ENCODE measurements at regions not wholly inside any gene's neighbourhood (a gene's known extent, or its start where the extent isn't known, plus 50 kb on each side); places are given as distances from the start of the nearest gene placed in this dataset.
"Not testable (repeated sequence)": the region's sequence is repeated elsewhere in the genome, so short reads cannot be mapped to it uniquely, and the experiment has no call there.

DNA sequence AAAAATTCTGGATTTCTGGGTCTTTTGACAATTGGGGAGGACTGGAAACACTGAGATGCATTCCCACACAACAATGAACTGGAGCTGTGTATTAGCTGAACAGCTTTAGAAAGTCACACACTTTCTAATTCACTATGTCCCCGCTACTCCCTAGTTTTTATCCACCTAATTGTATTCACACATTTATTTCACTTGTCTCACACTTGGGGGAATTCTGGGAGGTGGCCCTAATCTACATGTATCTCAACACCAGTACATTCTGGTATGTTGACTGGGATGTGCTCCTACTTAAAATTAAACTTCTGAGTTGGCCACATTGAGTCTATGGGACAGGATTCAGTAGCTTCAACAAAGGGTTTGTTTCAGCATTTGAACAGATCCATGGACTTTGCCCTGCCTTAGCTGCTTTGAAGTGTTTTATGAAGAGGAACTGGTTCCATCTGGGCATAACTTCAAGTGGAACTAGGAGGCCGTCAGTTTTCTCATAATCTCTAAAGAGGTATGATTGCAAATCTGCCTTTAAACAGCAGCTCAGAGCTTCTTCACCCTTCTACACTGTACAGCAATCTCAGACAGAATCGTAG lies 106.5 kb upstream of the CMC1 start:
- Histone ChIP-seq H3K4me3 (no peak overlapping the region), H3K27me3 (no peaks in the 10 kb centered on the region), H3K9me3 (no peaks in the 10 kb centered on the region), H3K36me3 (no peaks in the 10 kb centered on the region)
- no peak for DNase-seq

DNA sequence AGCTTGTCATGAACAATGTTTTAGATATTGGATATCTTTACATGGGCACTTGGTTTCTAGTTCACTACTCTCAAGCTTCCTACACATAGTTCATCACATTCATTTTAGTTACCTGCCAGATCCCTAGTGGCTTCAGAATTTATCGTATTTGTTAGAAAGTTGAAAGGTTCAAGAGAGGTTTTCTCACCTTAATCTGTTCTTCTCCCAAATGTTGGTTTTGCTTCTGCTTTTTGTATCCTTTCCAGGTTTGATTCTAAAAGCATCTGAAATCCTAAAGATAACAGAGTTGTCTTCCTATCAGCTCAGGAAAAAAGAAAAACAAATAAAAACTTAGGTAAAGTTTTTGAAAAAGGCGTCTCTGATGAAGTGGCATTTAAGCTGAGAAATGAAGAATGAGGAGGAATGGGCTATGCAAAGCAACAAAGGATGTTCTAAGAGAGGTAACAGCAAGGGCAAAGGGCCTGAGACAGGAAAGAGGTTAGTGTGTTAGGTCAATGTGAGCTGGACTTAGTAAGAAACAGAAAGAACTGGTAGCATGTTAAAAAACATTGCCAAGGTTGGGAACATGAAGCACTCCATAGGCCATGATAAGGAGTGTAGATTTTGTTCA lies 104.7 kb upstream of the CMC1 start:
- Histone ChIP-seq H3K4me3 (no peak overlapping the region), H3K27me3 (no peaks in the 10 kb centered on the region), H3K36me3 (no peaks in the 10 kb centered on the region), H3K9me3 (no peaks in the 10 kb centered on the region)
- DNase-seq: no peak

DNA sequence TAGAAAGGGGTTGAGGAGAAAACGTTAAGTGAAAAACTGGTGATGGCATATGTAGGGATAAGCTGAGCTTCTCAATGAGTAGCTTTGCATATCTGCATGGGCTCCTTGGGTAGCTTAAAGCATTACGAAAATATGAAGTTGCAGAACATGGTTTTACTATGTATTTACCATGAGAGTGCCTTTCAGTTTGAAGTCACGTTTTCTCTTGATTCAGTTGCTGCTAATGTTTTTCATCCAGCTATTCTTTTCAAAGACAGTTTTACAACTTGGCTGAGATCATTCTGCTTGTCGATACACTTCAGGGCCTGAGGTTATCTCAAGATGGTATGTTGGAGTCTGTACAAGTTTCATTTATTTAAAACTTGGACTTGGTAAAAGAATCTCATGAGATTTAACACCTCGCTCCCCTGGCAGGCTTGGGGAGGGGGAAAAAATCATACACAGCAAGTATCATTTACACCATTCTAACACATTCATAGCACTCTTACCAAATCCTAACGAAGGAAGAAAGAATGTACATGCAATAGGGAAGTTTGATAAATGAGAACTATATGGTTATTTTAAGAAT lies 103.3 kb upstream of the CMC1 start:
- H3K27me3 ChIP-seq: no peaks in the 10 kb centered on the region
- no peak for DNase-seq
- H3K4me3 ChIP-seq: no peak overlapping the region
- no peaks in the 10 kb centered on the region for H3K9me3 ChIP-seq
- H3K36me3 ChIP-seq: no peaks in the 10 kb centered on the region

DNA sequence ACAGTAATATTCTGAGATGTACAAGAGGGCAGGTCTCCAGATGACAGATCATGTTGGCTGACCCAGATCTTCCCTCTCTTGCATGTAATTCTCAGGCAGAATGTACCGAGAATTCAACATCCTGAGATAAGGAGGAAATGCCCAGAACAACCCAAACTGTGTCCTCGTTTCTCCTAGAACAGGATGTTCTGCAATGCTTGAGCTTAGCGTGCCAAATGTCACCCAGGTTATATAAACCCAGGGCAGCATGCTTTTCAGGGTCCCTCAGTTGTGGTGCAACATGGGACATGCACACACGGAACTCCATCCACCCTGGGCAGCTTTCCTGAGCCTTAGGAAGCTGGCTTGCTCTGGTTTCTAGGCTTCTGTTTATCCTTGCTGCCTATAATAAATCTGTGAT lies 102.1 kb upstream of the CMC1 start:
- Histone ChIP-seq H3K9me3 (no peaks in the 10 kb centered on the region), H3K36me3 (no peaks in the 10 kb centered on the region), H3K4me3 (no peak overlapping the region), H3K27me3 (no peaks in the 10 kb centered on the region)
- DNase-seq: no peak

DNA sequence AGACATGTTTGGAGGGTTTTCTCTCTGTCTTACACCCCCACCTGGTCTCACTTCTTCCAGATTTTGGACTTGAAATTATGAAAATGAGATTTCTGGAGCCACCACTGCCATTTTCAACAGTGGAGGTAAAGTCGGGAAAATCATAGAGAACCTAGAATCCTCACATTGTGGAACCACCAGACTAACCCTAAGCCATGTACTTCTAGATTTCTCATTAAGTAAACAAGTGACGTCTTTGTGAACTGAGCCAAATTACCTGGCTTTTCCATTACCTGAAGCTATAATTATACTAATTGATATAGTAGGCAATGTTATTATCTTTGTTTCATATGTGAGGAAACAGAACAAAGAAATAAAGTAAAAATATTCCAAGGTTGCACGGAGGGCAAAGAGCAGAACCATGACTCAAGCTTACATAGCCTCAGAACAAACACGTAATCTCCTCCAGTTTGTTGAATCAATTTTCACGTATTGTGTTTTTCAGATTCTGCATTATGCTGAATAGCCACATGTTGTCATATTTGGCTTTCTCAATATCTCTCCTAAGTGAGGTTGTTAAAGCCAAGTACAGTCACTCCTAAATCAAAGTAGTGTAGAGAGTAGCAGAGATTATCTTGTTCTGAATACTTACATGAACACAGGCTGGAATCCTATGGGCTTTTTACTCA lies 101.3 kb upstream of the CMC1 start:
- Histone ChIP-seq H3K27me3 (no peaks in the 10 kb centered on the region), H3K4me3 (no peak overlapping the region), H3K9me3 (no peaks in the 10 kb centered on the region), H3K36me3 (no peaks in the 10 kb centered on the region)
- DNase-seq: no peak

DNA sequence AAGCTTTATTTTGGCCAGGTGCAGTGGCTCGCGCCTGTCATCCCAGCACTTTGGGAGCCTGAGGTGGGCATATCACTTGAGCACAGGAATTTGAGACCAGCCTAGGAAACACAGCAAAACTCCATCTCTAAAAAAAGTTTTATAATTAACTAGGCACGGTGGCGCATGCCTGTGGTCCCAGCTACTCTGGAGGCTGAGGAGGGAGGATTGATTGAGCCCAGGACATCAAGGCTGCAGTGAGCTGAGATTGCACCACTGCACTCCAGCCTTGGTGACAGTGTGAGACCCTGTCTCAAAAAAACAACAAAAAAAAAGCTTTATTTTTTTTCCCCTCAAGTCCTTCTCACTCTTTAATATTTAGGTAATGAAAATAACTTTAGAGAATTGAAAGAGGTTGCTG lies 100.8 kb upstream of the CMC1 start:
- H3K4me3 ChIP-seq: no peak overlapping the region
- no peaks in the 10 kb centered on the region for H3K27me3 ChIP-seq
- H3K9me3 ChIP-seq: no peaks in the 10 kb centered on the region
- no peaks in the 10 kb centered on the region for H3K36me3 ChIP-seq
- no peak for DNase-seq

DNA sequence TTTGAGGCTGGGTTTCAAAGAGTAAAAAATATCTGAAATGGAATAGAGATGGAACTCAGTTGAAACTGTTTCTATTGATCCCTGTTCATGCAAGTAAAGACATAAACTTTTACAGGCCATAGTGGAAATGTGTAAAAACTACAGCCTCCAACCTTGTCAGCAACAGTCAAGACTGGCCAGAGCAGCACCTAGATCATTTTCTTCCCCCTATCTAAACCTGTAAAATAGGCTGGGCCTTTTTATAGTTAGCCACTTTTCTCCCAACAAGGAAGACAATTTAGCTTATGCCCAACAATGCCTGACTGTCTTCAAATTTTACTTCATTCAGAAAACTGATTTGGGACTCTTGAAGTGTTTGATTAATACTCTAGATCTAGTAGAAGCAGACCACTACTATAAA lies 91.5 kb upstream of the CMC1 start:
- Histone ChIP-seq H3K9me3 (no peaks in the 10 kb centered on the region; the same call in 1 of the 2 replicates), H3K4me3 (no peak overlapping the region), H3K27me3 (no peaks in the 10 kb centered on the region), H3K36me3 (no peaks in the 10 kb centered on the region)
- no peak for DNase-seq

DNA sequence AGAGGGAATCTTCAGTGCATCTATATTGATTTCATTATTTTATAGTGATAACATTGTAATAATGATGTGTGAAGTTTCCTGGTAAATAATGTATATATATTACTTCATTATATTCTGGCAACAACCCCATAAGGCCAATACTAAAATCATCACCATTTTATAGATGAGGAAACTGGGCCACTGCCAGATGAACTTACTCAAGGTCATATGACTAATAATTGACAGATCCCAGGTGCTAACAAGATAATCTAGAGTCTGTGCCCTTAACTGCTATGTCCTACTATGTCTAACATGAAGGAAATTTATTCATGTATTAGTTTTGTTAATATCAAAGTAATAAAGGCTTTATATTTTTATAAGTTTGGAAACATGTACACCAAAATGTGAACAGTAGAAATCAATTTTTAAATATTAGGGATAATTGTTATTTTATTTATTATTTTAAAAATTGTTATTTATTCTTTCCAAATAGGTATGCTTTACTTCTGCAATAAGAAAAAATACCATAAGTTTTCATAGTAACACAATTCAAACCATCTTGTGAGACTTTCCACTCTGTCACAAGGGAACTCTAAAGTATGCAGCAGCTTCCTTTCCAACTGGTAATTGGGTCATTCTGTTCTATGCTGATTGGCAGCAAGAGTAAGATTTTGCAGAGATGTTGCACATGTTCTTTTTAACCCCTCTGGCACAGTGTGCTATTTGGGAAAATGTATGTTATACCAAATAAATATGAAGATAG lies 90.8 kb upstream of the CMC1 start:
- no peak overlapping the region for H3K4me3 ChIP-seq
- H3K36me3 ChIP-seq: no peaks in the 10 kb centered on the region
- DNase-seq: no peak
- H3K27me3 ChIP-seq: no peaks in the 10 kb centered on the region
- no peaks in the 10 kb centered on the region; the same call in 1 of the 2 replicates for H3K9me3 ChIP-seq

DNA sequence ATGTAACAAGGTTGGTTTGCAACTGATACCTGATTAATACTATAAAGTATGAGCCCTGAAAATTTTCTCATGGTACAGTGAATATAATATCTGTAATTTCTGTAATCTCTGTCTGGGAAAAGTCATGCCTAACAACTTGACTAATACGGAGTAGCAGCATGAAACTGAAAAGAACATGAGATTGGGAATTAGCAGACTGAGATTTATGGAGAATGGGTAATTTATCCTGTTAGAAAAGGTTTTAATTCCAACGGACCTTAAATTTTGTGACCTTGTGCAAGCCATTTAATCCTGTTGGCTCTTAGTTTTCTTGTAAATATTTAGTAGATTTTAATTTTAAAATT lies 90.2 kb upstream of the CMC1 start:
- H3K36me3 ChIP-seq: no peaks in the 10 kb centered on the region
- DNase-seq: no peak
- H3K27me3 ChIP-seq: no peaks in the 10 kb centered on the region
- no peaks in the 10 kb centered on the region; the same call in 1 of the 2 replicates for H3K9me3 ChIP-seq
- H3K4me3 ChIP-seq: no peak overlapping the region

DNA sequence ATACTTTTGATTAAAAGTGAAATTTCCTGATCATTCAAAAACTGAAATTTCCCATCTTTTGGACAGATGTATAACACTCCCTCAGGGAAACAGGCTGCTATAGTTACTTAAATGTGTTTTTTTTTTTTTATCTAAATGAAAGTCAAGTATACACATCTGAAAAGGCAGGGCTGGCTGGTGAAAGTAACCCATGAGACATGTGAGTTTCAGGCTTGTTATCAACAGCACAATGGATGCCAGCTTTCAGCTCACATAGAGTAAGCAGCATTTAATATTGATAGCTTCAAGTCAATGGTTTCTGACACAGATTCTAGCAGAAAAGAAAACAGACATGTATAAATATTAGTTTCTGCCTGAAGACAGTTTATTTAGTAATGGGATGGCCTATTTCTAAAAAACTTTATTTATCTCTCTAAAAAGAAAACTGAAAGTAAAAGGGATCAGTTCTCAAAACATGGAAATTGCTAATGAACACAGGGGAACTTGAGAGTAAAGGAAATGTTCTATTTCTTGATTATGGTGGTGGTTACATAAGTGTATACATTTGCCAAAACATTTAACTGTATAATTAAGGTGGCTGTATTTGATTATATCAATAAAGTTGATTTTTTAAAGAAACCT lies 89.7 kb upstream of the CMC1 start:
- DNase-seq: no peak
- Histone ChIP-seq H3K27me3 (no peaks in the 10 kb centered on the region), H3K9me3 (no peaks in the 10 kb centered on the region; the same call in 1 of the 2 replicates), H3K36me3 (no peaks in the 10 kb centered on the region), H3K4me3 (no peak overlapping the region)

DNA sequence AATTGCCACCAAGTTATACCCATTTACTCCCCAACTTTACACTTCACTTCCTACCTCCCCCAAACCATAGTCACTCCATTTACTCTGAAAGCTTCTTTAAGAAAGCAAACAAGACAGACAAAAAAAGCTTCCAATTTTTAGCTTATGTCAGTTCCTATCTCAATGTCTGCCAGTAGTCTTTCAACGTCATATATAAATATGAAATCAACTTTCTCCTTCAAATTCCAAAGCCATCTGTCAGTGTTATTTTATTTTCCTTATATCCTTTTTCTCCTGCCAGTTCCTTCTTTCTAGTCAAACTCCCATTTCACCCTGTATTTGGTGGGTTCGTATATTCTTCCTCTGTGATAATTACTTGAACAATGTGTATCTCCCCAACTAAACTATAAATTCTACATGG lies 85.8 kb upstream of the CMC1 start:
- no peak for DNase-seq
- no peak overlapping the region for H3K4me3 ChIP-seq
- H3K36me3 ChIP-seq: no peaks in the 10 kb centered on the region
- H3K9me3 ChIP-seq: no peaks in the 10 kb centered on the region; the same call in 1 of the 2 replicates
- H3K27me3 ChIP-seq: no peaks in the 10 kb centered on the region

DNA sequence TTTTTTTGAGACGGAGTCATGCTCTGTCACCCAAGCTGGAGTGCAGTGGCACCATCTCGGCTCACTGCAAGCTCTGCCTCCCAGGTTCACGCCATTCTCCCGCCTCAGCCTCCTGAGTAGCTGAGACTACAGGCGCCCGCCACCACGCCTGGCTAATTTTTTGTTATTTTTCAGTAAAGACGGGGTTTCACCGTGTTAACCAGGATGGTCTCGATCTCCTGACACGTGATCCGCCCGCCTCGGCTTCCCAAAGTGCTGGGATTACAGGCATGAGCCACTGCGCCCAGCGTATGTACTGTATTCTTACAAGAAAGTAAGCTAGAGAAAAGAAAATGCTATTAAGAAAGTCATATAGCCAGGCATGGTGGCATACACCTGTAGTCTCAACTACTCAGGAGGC lies 84.8 kb upstream of the CMC1 start:
- not testable (repeated sequence) for H3K36me3 ChIP-seq, H3K9me3 ChIP-seq, H3K27me3 ChIP-seq, H3K4me3 ChIP-seq, DNase-seq

DNA sequence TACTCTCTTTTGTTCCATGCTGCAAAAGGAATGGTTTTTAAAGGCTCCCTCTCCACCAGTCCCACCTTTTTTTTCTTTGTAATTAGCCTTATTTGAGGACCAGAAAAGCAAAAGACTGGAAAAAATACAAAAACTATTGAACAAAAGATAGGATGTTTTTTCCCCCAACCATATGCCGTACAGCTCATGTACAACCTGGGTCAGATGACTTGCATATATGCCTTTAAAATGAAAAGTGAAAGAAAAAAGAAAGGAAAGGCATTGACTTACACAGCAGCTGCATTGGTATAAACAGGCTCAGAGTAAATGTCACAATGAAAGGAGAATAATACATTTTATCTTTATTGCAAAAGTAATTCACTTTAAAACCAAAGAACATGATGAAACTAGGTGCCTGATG lies 69.5 kb upstream of the CMC1 start:
- no peaks in the 10 kb centered on the region for H3K9me3 ChIP-seq
- no peaks in the 10 kb centered on the region for H3K36me3 ChIP-seq
- H3K27me3 ChIP-seq: no peaks in the 10 kb centered on the region
- no peak overlapping the region for H3K4me3 ChIP-seq
- DNase-seq: no peak

DNA sequence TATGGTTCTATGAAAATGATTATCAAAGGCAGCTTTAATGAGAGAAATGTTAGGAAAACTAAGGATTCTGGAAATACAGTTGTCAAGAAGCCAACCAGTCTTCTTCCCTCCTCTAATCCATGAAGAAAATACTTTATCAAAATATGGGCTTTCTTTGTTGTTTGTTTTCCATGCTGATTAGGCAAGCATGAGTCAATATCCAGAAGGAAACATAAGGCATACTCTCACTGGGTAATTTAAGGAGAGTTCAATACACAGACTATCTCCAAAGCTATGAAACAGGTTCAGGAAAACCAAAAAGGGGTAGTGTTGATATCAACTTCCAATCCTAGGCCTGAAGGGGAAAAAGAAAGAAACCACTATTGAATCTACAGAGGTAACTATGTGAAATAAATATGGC lies 68.7 kb upstream of the CMC1 start:
- Histone ChIP-seq H3K9me3 (no peaks in the 10 kb centered on the region), H3K27me3 (no peaks in the 10 kb centered on the region), H3K36me3 (no peaks in the 10 kb centered on the region), H3K4me3 (no peak overlapping the region)
- DNase-seq: no peak

DNA sequence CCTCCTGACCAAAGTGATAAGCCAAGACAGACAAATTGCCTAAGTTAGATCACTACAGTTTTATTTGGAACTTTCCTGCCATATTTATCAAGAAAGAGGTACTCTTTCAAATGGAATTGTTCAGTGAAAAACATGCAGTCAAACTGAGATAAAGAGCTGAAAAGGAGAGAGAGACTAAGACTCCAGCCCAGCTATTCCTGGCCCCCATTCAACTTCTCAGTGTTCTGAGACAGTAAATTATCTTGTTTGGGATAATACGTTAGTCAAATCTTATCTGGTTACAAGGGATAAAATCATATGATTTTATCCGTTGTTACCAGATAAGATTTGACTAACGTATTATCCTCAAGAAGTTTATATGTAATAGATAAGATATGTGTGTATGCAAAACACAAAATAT lies 67.6 kb upstream of the CMC1 start:
- H3K9me3 ChIP-seq: no peaks in the 10 kb centered on the region
- no peak for DNase-seq
- H3K36me3 ChIP-seq: no peaks in the 10 kb centered on the region
- no peak overlapping the region for H3K4me3 ChIP-seq
- no peaks in the 10 kb centered on the region for H3K27me3 ChIP-seq

DNA sequence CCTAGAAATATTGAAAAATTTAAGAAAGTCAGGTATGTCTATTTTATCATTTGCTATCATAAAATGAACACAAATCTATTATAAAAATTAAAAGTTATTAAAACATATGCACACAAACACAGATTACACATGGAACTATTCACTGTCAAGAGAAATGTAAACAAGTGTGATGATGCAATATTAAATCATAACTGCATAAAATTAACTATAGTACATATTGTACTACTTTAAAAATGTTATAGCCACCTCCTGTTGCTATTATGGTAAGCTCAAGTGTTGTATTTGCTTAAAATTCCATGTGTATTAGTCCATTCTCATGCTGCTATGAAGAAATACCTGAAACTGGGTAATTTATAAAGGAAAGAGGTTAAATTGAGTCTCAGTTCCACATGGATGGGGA lies 54.7 kb upstream of the CMC1 start:
- Histone ChIP-seq H3K36me3 (no peaks in the 10 kb centered on the region), H3K27me3 (no peaks in the 10 kb centered on the region), H3K4me3 (no peak overlapping the region), H3K9me3 (no peaks in the 10 kb centered on the region)
- no peak for DNase-seq

DNA sequence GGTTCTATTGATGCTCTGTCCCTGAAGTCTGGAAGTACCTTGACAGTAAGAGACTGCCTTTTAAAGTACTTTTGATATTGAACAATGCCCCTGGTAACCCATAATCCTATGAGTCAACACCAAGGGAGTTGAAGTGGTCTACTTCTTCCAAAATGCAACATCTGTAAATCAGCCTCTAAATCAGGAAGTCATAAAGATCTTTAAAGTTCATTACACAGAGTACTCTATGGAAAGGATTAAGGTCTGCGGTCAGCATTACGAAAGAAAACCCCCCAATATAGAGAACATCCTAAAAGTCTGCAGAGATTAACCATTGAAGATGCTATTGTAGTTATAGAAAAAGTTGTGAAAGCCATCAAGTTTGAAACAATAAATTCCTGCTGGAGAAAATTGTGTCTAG lies 52.7 kb upstream of the CMC1 start:
- H3K27me3 ChIP-seq: no peaks in the 10 kb centered on the region
- no peaks in the 10 kb centered on the region for H3K9me3 ChIP-seq
- DNase-seq: no peak

More for the DNA sequence above, 52.7 kb upstream of the CMC1 start:
- H3K4me3 ChIP-seq: no peak overlapping the region
- no peaks in the 10 kb centered on the region for H3K36me3 ChIP-seq
